Ishikawa (cell line): ENCODE measurements at regions not wholly inside any gene's neighbourhood (a gene's known extent, or its start where the extent isn't known, plus 50 kb on each side); places are given as distances from the start of the nearest gene placed in this dataset.

Experiments
- CEBPB ChIP-seq: IDR thresholded peaks from 2 replicates; pipeline ENCODE4 v1.6.1; 2012
- CREB1 ChIP-seq: IDR thresholded peaks from 2 replicates; pipeline ENCODE4 v1.6.1; 2012; ENCODE audit warnings: low read depth
- EP300 ChIP-seq: IDR thresholded peaks from 2 replicates; pipeline ENCODE4 v1.6.1; 2012; ENCODE audit warnings: borderline replicate concordance
- TAF1 ChIP-seq: IDR thresholded peaks from 2 replicates; pipeline ENCODE4 v1.6.1; 2012; ENCODE audit warnings: low read depth, mild to moderate bottlenecking
- YY1 ChIP-seq: IDR thresholded peaks from 2 replicates; pipeline ENCODE4 v1.6.1; 2012; ENCODE audit warnings: low read depth
- ZBTB7A ChIP-seq: IDR thresholded peaks from 2 replicates; pipeline ENCODE4 v1.6.1; 2012; ENCODE audit warnings: low read depth
- TF ChIP-seq, protein P1 (sequence below): IDR thresholded peaks from 2 replicates; pipeline ENCODE4 v1.6.1; 2012
- TF ChIP-seq, protein P2 (sequence below): IDR thresholded peaks from 2 replicates; pipeline ENCODE4 v1.6.1; 2012; ENCODE audit warnings: low read depth, mild to moderate bottlenecking

GRCh38 chr5:103366918-103367549 is 108.5 kb downstream of the MACIR start:
- TF ChIP-seq EP300 (no peak), CREB1 (no peak), TAF1 (no peak), ZBTB7A (no peak), YY1 (no peak), CEBPB (no peak)
- TF ChIP-seq, protein P1, sequence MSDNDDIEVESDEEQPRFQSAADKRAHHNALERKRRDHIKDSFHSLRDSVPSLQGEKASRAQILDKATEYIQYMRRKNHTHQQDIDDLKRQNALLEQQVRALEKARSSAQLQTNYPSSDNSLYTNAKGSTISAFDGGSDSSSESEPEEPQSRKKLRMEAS = no peak
- TF ChIP-seq, protein P2, sequence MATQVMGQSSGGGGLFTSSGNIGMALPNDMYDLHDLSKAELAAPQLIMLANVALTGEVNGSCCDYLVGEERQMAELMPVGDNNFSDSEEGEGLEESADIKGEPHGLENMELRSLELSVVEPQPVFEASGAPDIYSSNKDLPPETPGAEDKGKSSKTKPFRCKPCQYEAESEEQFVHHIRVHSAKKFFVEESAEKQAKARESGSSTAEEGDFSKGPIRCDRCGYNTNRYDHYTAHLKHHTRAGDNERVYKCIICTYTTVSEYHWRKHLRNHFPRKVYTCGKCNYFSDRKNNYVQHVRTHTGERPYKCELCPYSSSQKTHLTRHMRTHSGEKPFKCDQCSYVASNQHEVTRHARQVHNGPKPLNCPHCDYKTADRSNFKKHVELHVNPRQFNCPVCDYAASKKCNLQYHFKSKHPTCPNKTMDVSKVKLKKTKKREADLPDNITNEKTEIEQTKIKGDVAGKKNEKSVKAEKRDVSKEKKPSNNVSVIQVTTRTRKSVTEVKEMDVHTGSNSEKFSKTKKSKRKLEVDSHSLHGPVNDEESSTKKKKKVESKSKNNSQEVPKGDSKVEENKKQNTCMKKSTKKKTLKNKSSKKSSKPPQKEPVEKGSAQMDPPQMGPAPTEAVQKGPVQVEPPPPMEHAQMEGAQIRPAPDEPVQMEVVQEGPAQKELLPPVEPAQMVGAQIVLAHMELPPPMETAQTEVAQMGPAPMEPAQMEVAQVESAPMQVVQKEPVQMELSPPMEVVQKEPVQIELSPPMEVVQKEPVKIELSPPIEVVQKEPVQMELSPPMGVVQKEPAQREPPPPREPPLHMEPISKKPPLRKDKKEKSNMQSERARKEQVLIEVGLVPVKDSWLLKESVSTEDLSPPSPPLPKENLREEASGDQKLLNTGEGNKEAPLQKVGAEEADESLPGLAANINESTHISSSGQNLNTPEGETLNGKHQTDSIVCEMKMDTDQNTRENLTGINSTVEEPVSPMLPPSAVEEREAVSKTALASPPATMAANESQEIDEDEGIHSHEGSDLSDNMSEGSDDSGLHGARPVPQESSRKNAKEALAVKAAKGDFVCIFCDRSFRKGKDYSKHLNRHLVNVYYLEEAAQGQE = no peak
